A549 (cell line): ENCODE measurements at regions not wholly inside any gene's neighbourhood (a gene's known extent, or its start where the extent isn't known, plus 50 kb on each side); places are given as distances from the start of the nearest gene placed in this dataset.

Experiments
- ATAC-seq, 2 experiments: fragments of 200-7000 bp in 1 of 2; fragments of >200 bp in 1 of 2; cut with Nextera tagmentation in 1 of 2; cut with Tn5 transposase in 1 of 2; 3 replicates each; pipeline versions ENCODE4 v1.8.0 to v1.9.1; 2018 to 2020; ENCODE audit warnings: mild to moderate bottlenecking in 1 of 2, moderate library complexity in 1 of 2
- CTCF ChIA-PET: fragments of 300-600 bp; sonication (Branson Sonifier 250); formaldehyde crosslinking; extraction: SDS; loops from one replicate; lab custom pipeline; 2021; ENCODE audit warnings: antibody characterized with exemption, inconsistent platforms; lab: Yijun Ruan, JAX
- POLR2A ChIA-PET: fragments of 350-600 bp; formaldehyde crosslinking; extraction: SDS; loops from one replicate; lab custom pipeline; 2021; ENCODE audit warnings: antibody characterized with exemption, inconsistent platforms; lab: Yijun Ruan, JAX
- DNase-seq, 2 experiments: peaks; one replicate each; pipeline versions ENCODE4 v3.0.0 to v3.0.0-alpha.2; 2011 to 2016; ENCODE audit warnings: low read depth in 1 of 2, low spot score in 1 of 2
- FAIRE-seq: peaks from 2 replicates; lab custom pipeline; 2011; peaks lifted over from hg19 to GRCh38; lab: Jason Lieb, UNC
- H3K27ac ChIP-seq, 2 experiments: fragments of >200 bp; sonication (Bioruptor Twin); formaldehyde crosslinking; 3 replicates each; pipeline ENCODE4 v1.5.1; 2016 to 2017
- H3K4me1 ChIP-seq: fragments of >200 bp; sonication (Bioruptor Twin); formaldehyde crosslinking; 3 replicates; pipeline ENCODE4 v1.6.1; 2016
- H3K4me2 ChIP-seq: fragments of >200 bp; sonication (Bioruptor Twin); formaldehyde crosslinking; 3 replicates; pipeline ENCODE4 v1.6.1; 2016
- H3K4me3 ChIP-seq: fragments of >200 bp; sonication (Bioruptor Twin); formaldehyde crosslinking; 3 replicates; pipeline ENCODE4 v1.5.1; 2016
- H3K9me3 ChIP-seq: fragments of >200 bp; sonication (Bioruptor Twin); formaldehyde crosslinking; 3 replicates; pipeline ENCODE4 v1.6.1; 2016
- CBX2 ChIP-seq: fragments of 200-600 bp; sonication (generic); IDR thresholded peaks from 2 replicates; pipeline ENCODE4 v1.6.1; 2016; ENCODE audit warnings: low read depth, mild to moderate bottlenecking, borderline replicate concordance
- CBX8 ChIP-seq: fragments of 200-600 bp; sonication (generic); IDR thresholded peaks from 2 replicates; pipeline ENCODE4 v1.6.1; 2016
- E2F6 ChIP-seq: IDR thresholded peaks from 2 replicates; pipeline ENCODE4 v1.6.1; 2012; ENCODE audit warnings: low read depth, borderline replicate concordance
- EP300 ChIP-seq, 2 experiments: fragments of >200 bp; sonication (Bioruptor Twin); formaldehyde crosslinking; IDR thresholded peaks; 2 replicates in 1 of 2; 3 replicates in 1 of 2; pipeline ENCODE4 v1.6.1; 2016 to 2017
- FOSB ChIP-seq: fragments of 250-450 bp; sonication (Bioruptor Pico); IDR thresholded peaks from 2 replicates; pipeline ENCODE4 v1.5.0; 2020; ENCODE audit warnings: mild to moderate bottlenecking, moderate library complexity
- FOXS1 ChIP-seq: fragments of 250-450 bp; sonication (Bioruptor Pico); IDR thresholded peaks from 2 replicates; pipeline ENCODE4 v1.5.0; 2020; ENCODE audit warnings: mild to moderate bottlenecking, moderate library complexity
- HOXB5 ChIP-seq: fragments of 250-450 bp; sonication (Bioruptor Pico); IDR thresholded peaks from 2 replicates; pipeline ENCODE4 v1.5.0; 2020; ENCODE audit warnings: mild to moderate bottlenecking, moderate library complexity
- KDM5A ChIP-seq: fragments of 200-600 bp; sonication (generic); IDR thresholded peaks from 2 replicates; pipeline ENCODE4 v1.6.1; 2016; ENCODE audit warnings: antibody characterized with exemption, mild to moderate bottlenecking
- MAFK ChIP-seq: fragments of 450-650 bp; IDR thresholded peaks from 2 replicates; pipeline ENCODE4 v1.6.1; 2014; ENCODE audit not compliant: partially characterized antibody
- PBX3 ChIP-seq: IDR thresholded peaks from 2 replicates; pipeline ENCODE4 v1.6.1; 2012
- PHF8 ChIP-seq: fragments of 200-600 bp; sonication (generic); IDR thresholded peaks from 2 replicates; pipeline ENCODE4 v1.6.1; 2016; ENCODE audit warnings: low read depth, mild to moderate bottlenecking, antibody characterized with exemption, moderate library complexity, borderline replicate concordance
- RAD21 ChIP-seq, 2 experiments: fragments of >200 bp in 1 of 2; sonication (Bioruptor Twin) in 1 of 2; formaldehyde crosslinking in 1 of 2; IDR thresholded peaks in 1 of 2; conservative IDR thresholded peaks in 1 of 2; 2 replicates in 1 of 2; 3 replicates in 1 of 2; pipeline ENCODE4 v1.6.1; 2012 to 2018; ENCODE audit warnings: inconsistent platforms in 1 of 2
- REST ChIP-seq: fragments of 200-600 bp; sonication (generic); IDR thresholded peaks from 2 replicates; pipeline ENCODE4 v1.6.1; 2016; ENCODE audit warnings: antibody characterized with exemption, mild to moderate bottlenecking, moderate library complexity
- RFX5 ChIP-seq: fragments of 450-650 bp; IDR thresholded peaks from 2 replicates; pipeline ENCODE4 v1.7.1; 2014; ENCODE audit warnings: antibody characterized with exemption, mild to moderate bottlenecking, moderate library complexity
- WGBS: methylation state at CpG from one replicate; pipeline ENCODE4 v1.1.6; 2017; ENCODE audit errors: missing lambda C conversion rate; 5-methylcytosine and 5-hydroxymethylcytosine counted together

- TF ChIP-seq E2F6 (no peak), MAFK (no peak), RFX5 (no peak), PHF8 (no peak)
- TF ChIP-seq, all 56 proteins: peak for 0
Observed at GRCh38 chr12:126719912-126720705, 1546.9 kb upstream of the TMEM132C start (continued).

GRCh38 chr12:126726481-126727217 lies 1540.3 kb upstream of the TMEM132C start:
- H3K4me1 ChIP-seq, result no peaks in the 10 kb centered on the region
- ChIA-PET POLR2A (no interaction called here), CTCF (interaction anchor here (1.5 kb wide), 1 partner anchor 21 kb away, joined by 3 read pairs; no protein-coding TSS in a partner anchor)
- no peak overlapping the region for H3K4me3 ChIP-seq
- ATAC-seq (no peak), DNase-seq (no peak), FAIRE-seq (no peak)
- no peak overlapping the region for H3K27ac ChIP-seq
- no peak for TF ChIP-seq RAD21 (conservative IDR thresholded peaks at IDR 0.05 in 1 of 2, IDR thresholded peaks at IDR 0.05 in 1 of 2)
- TF ChIP-seq FOSB (CRISPR knock-in tag), result no peak
- no peak for TF ChIP-seq FOXS1 (CRISPR knock-in tag)
- no peak for TF ChIP-seq REST
- no peak for TF ChIP-seq CBX2
- TF ChIP-seq HOXB5 (CRISPR knock-in tag), result no peak
- no peak overlapping the region for H3K4me2 ChIP-seq
- no peaks in the 10 kb centered on the region for H3K9me3 ChIP-seq
- 62% methylated on average over 60 of the region's 69 CpGs for WGBS

- WGBS, result 57% methylated on average over 28 of the region's 44 CpGs
- no peak overlapping the region for H3K4me3 ChIP-seq
- DNase-seq (no peak), ATAC-seq (no peak), FAIRE-seq (no peak)
- POLR2A ChIA-PET, result no interaction called here
- TF ChIP-seq E2F6, result no peak
- no peak for TF ChIP-seq EP300 (IDR thresholded peaks at IDR 0.05)
- TF ChIP-seq CBX8, result no peak
- TF ChIP-seq PBX3, result no peak
- TF ChIP-seq KDM5A, result no peak
- no peaks in the 10 kb centered on the region for H3K9me3 ChIP-seq
- H3K27ac ChIP-seq, result no peak overlapping the region
- H3K4me2 ChIP-seq, result no peak overlapping the region
- CTCF ChIA-PET, result interaction anchor here (1.5 kb wide), 1 partner anchor 20 kb away, joined by 3 read pairs; no protein-coding TSS in a partner anchor
- no peaks in the 10 kb centered on the region for H3K4me1 ChIP-seq
Observed at GRCh38 chr12:126727218-126728075, 1539.5 kb upstream of the TMEM132C start.
